ENCODE measurements at regions not wholly inside any gene's neighbourhood (a gene's known extent, or its start where the extent isn't known, plus 50 kb on each side); places are given as distances from the start of the nearest gene placed in this dataset.

- H3K9me3 ChIP-seq (ENCODE audit: control insufficient read depth in 1 of 2, insufficient read depth in 1 of 2, low read depth in 1 of 2, low read length in 2 of 2): no peaks in the 10 kb centered on the region
- no peaks in the 10 kb centered on the region for H3K27me3 ChIP-seq (ENCODE audit: insufficient read depth, low read length)
- no peak overlapping the region for H3K4me2 ChIP-seq (ENCODE audit: low read length)
- DNase-seq (ENCODE audit: low read depth, low spot score) (no peak), ATAC-seq (no peak)
- no TSS peak for BruUV-seq (replicated peaks)
- no peaks in the 10 kb centered on the region for H4K20me1 ChIP-seq (ENCODE audit: insufficient read depth)
- no peak overlapping the region for H3K9ac ChIP-seq (ENCODE audit: low read length)
- no peaks in the 10 kb centered on the region for H3K4me1 ChIP-seq (ENCODE audit: control insufficient read depth in 1 of 2, insufficient read depth in 2 of 2, low read length in 2 of 2)
- no peak overlapping the region for H2AFZ ChIP-seq (ENCODE audit: low read depth, low read length, poor library complexity, severe bottlenecking)
- H3K79me2 ChIP-seq (ENCODE audit: insufficient read depth, low read length): no peaks in the 10 kb centered on the region
- H3K4me3 ChIP-seq (replicated peaks in 1 of 2; ENCODE audit: low read depth in 1 of 2, low read length in 2 of 2): no peak overlapping the region
- POLR2A ChIA-PET: no interaction called here
- H3K27ac ChIP-seq (ENCODE audit: low read depth, low read length): no peak overlapping the region
- intact Hi-C loops (cut with micrococcal nuclease): no loop called here
- RAD21 ChIA-PET (ENCODE audit: low non-redundant PET in 1 of 2, low total read pairs in 2 of 2, uncharacterized antibody in 2 of 2, unreplicated experiment in 2 of 2): no interaction called here
- CTCF ChIA-PET: no interaction called here
- TF ChIP-seq JUND (IDR thresholded peaks at IDR 0.05) (no peak), EZH2 (IDR thresholded peaks at IDR 0.05) (no peak), ZFX (IDR thresholded peaks at IDR 0.05) (no peak), ATF3 (IDR thresholded peaks at IDR 0.05) (no peak), RAD21 (IDR thresholded peaks at IDR 0.05; ENCODE audit: low read depth) (no peak), CTCF (IDR thresholded peaks at IDR 0.05 in 2 of 3, conservative IDR thresholded peaks at IDR 0.05 in 1 of 3; ENCODE audit: borderline replicate concordance in 1 of 3, insufficient read depth in 1 of 3, low read depth in 2 of 3, low read length in 2 of 3) (no peak), POLR2A (IDR thresholded peaks at IDR 0.05; ENCODE audit: borderline replicate concordance, extremely low read depth, insufficient read depth, insufficient read length) (no peak), SIN3A (IDR thresholded peaks at IDR 0.05; ENCODE audit: low read depth) (no peak), SRF (IDR thresholded peaks at IDR 0.05; ENCODE audit: low read depth) (no peak), ZBTB33 (IDR thresholded peaks at IDR 0.05; ENCODE audit: extremely low read depth, insufficient replicate concordance, low read length) (no peak), CEBPB (IDR thresholded peaks at IDR 0.05; ENCODE audit: low read depth) (no peak), MAX (IDR thresholded peaks at IDR 0.05) (no peak), REST (IDR thresholded peaks at IDR 0.05; ENCODE audit: low read depth) (no peak), POLR2AphosphoS5 (IDR thresholded peaks at IDR 0.05; ENCODE audit: low read depth, low read length) (no peak), CBX3 (IDR thresholded peaks at IDR 0.05; ENCODE audit: low read depth) (no peak), ZNF274 (IDR thresholded peaks at IDR 0.05; ENCODE audit: low read depth, low read length) (no peak)
- H3K36me3 ChIP-seq (ENCODE audit: control insufficient read depth in 1 of 2, insufficient read depth in 2 of 2, low read length in 2 of 2): no peaks in the 10 kb centered on the region
- H3K9me2 ChIP-seq (ENCODE audit: insufficient read depth): no peaks in the 10 kb centered on the region
These were observed 106.9 kb downstream of the FGF9 start for GRCh38 chr13:21777813-21778212.

Data from HCT116 (cell line).